ENCODE measurements at regions not wholly inside any gene's neighbourhood (a gene's known extent, or its start where the extent isn't known, plus 50 kb on each side); places are given as distances from the start of the nearest gene placed in this dataset.

DNA sequence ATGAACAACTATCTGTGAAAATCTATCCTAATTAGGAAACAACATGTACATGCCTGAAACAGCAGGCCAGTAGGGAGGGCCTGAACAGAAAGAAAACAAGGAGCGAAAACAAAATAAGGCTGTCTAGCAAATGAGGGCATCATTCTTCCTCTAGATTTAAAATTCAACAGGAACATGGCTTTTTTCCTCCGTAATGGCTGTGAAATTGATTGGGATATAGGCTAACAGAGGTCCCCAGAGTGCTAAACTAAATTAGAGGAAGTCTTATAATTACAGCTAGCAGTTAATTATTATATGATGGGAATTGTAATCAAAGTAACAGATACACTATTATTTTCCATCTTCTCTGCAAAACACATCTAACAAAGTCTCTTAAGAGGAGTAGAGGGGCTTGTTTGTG, 51.7 kb upstream of the TIAM1 start:
- Histone ChIP-seq H3K36me3 (ENCODE audit: control insufficient read depth, insufficient read depth, low read length) (no peaks in the 10 kb centered on the region), H3K9me3 (ENCODE audit: control insufficient read depth, low read length) (no peaks in the 10 kb centered on the region), H3K27me3 (ENCODE audit: control insufficient read depth, insufficient read depth, low read length) (no peaks in the 10 kb centered on the region), H3K4me1 (ENCODE audit: control insufficient read depth, insufficient read depth, low read length) (no peaks in the 10 kb centered on the region), H3K9ac (ENCODE audit: low read length) (no peak overlapping the region), H3K4me3 (ENCODE audit: low read length) (no peak overlapping the region)

DNA sequence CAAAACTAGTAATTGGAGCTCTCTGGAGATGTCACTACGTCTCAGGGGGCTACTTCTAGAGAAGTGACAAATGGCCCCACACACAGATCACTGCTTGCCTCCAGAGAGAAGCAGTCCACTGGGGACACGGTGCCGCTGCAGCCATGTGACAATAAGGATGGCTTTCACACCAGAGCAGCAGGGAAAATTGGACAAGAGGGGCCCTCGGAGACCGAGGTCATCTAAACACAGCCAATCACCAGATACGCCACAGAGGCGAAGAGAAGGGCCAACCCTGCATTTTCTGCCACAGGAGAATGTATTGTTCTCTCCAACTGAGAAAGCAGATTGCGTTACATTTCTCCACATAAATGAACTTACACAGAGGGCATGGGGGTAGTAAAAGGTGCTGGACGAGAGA, 51.2 kb upstream of the TIAM1 start:
- Histone ChIP-seq H3K36me3 (ENCODE audit: control insufficient read depth, insufficient read depth, low read length) (no peaks in the 10 kb centered on the region), H3K9ac (ENCODE audit: low read length) (no peak overlapping the region), H3K9me3 (ENCODE audit: control insufficient read depth, low read length) (no peaks in the 10 kb centered on the region), H3K4me3 (ENCODE audit: low read length) (no peak overlapping the region), H3K27me3 (ENCODE audit: control insufficient read depth, insufficient read depth, low read length) (no peaks in the 10 kb centered on the region), H3K4me1 (ENCODE audit: control insufficient read depth, insufficient read depth, low read length) (no peaks in the 10 kb centered on the region)

DNA sequence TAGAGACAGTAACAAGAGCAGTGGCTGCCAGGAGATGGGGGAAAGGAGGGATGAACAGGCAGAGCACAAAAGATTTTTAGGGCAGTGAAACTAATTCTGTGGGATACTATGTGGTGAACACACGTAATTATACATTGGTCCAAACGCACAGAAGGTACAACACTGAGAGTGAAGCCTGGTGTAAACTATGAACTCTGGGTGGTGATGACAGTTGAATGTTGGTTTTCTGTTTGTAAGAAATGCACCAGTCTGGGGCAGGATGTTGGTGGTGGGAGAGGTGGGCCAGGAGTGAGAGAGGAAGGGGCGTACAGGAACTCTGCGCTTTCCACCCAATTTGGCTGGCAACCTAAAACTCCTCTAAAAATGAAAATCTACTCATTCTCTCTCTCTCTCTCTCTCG, 50.2 kb upstream of the TIAM1 start:
- Histone ChIP-seq H3K9me3 (ENCODE audit: control insufficient read depth, low read length) (no peaks in the 10 kb centered on the region), H3K4me3 (ENCODE audit: low read length) (no peak overlapping the region), H3K4me1 (ENCODE audit: control insufficient read depth, insufficient read depth, low read length) (no peaks in the 10 kb centered on the region), H3K36me3 (ENCODE audit: control insufficient read depth, insufficient read depth, low read length) (no peaks in the 10 kb centered on the region), H3K27me3 (ENCODE audit: control insufficient read depth, insufficient read depth, low read length) (no peaks in the 10 kb centered on the region), H3K9ac (ENCODE audit: low read length) (no peak overlapping the region)
